H1 (cell line): ENCODE measurements at regions not wholly inside any gene's neighbourhood (a gene's known extent, or its start where the extent isn't known, plus 50 kb on each side); places are given as distances from the start of the nearest gene placed in this dataset.

Experiments
- CTCF ChIA-PET: fragments of 300-600 bp; sonication (Branson Sonifier 250); formaldehyde crosslinking; loops from one replicate; lab custom pipeline; 2021; ENCODE audit not compliant: partially characterized antibody; lab: Charles Lee
- POLR2A ChIA-PET: fragments of 300-600 bp; sonication (Branson Sonifier 250); formaldehyde crosslinking; loops from one replicate; lab custom pipeline; 2021; ENCODE audit warnings: inconsistent platforms; ENCODE audit not compliant: partially characterized antibody; lab: Charles Lee
- DNase-seq, 2 experiments: peaks; one replicate each; pipeline versions ENCODE4 v3.0.0 to v3.0.0-alpha.2; 2010 to 2022; ENCODE audit warnings: low spot score in 2 of 2, low read depth in 1 of 2, mixed read lengths in 1 of 2
- FAIRE-seq: peaks from 2 replicates; lab custom pipeline; 2011; peaks lifted over from hg19 to GRCh38; lab: Jason Lieb, UNC
- H2AFZ ChIP-seq: 2 replicates; pipeline ENCODE4 v1.8.1; 2012; ENCODE audit warnings: low read length, inconsistent platforms
- H2AK5ac ChIP-seq: 2 replicates; pipeline ENCODE4 v1.6.1; 2013; ENCODE audit warnings: low read depth, low read length
- H2BK120ac ChIP-seq: replicated peaks from 2 replicates; pipeline ENCODE3; 2013; ENCODE audit warnings: low read depth, low read length, inconsistent platforms
- H2BK12ac ChIP-seq: 2 replicates; pipeline ENCODE4 v1.6.1; 2013; ENCODE audit warnings: low read depth, low read length
- H2BK15ac ChIP-seq: 2 replicates; pipeline ENCODE4 v1.6.1; 2013; ENCODE audit warnings: low read length
- H2BK20ac ChIP-seq: 2 replicates; pipeline ENCODE4 v1.6.1; 2013; ENCODE audit warnings: low read length
- H2BK5ac ChIP-seq: 2 replicates; pipeline ENCODE4 v1.6.1; 2013; ENCODE audit warnings: low read depth, low read length
- H3K14ac ChIP-seq: 2 replicates; pipeline ENCODE4 v1.6.1; 2013; ENCODE audit warnings: inconsistent platforms; ENCODE audit not compliant: insufficient read length
- H3K18ac ChIP-seq: 2 replicates; pipeline ENCODE4 v1.6.1; 2013; ENCODE audit warnings: low read length; ENCODE audit errors: extremely low read depth
- H3K23ac ChIP-seq: 2 replicates; pipeline ENCODE4 v1.6.1; 2013; ENCODE audit warnings: inconsistent platforms; ENCODE audit not compliant: insufficient read length
- H3K23me2 ChIP-seq: 2 replicates; pipeline ENCODE4 v1.6.1; 2013; ENCODE audit warnings: low read depth, low read length
- H3K27ac ChIP-seq: 2 replicates; pipeline ENCODE4 v1.6.1; 2011; ENCODE audit warnings: low read depth, low read length, inconsistent platforms
- H3K27me3 ChIP-seq, 4 experiments: replicated peaks in 1 of 4; 1 replicate in 1 of 4; 2 replicates in 3 of 4; pipeline versions ENCODE4 v1.6.1 to v1.8.1; 2011 to 2013; ENCODE audit warnings: low read length in 3 of 4, mild to moderate bottlenecking in 3 of 4, inconsistent platforms in 2 of 4, mixed read lengths in 2 of 4, moderate library complexity in 1 of 4; ENCODE audit not compliant: control insufficient read depth in 3 of 4, insufficient read depth in 3 of 4; ENCODE audit errors: extremely low read depth in 1 of 4
- H3K36me3 ChIP-seq, 4 experiments: 2 replicates each; pipeline versions ENCODE4 v1.6.1 to v1.8.1; 2011 to 2013; ENCODE audit warnings: mild to moderate bottlenecking in 4 of 4, low read length in 3 of 4, moderate library complexity in 2 of 4, control low read depth in 1 of 4, inconsistent platforms in 1 of 4; ENCODE audit not compliant: insufficient read depth in 4 of 4, control insufficient read depth in 2 of 4
- H3K4ac ChIP-seq: replicated peaks from 2 replicates; pipeline ENCODE3; 2013; ENCODE audit warnings: low read length, low read depth, mixed read lengths, inconsistent platforms; ENCODE audit not compliant: insufficient read length
- H3K4me1 ChIP-seq, 4 experiments: replicated peaks in 1 of 4; 1 replicate in 1 of 4; 2 replicates in 3 of 4; pipeline versions ENCODE4 v1.6.1 to v1.8.1; 2011 to 2013; ENCODE audit warnings: low read length in 3 of 4, inconsistent platforms in 2 of 4, mixed read lengths in 1 of 4; ENCODE audit not compliant: insufficient read depth in 4 of 4, control insufficient read depth in 3 of 4
- H3K4me2 ChIP-seq, 2 experiments: 2 replicates each; pipeline versions ENCODE4 v1.6.1 to v1.8.1; 2011 to 2013; ENCODE audit warnings: low read depth in 2 of 2, low read length in 2 of 2, control low read depth in 1 of 2, inconsistent platforms in 1 of 2, mild to moderate bottlenecking in 1 of 2; ENCODE audit not compliant: insufficient read depth in 1 of 2
- H3K4me3 ChIP-seq, 4 experiments: fragments of 200-600, 300-600 bp in 1 of 4; sonication (generic), shearing (Covaris generic), sonication (Bioruptor Twin) in 1 of 4; 2 replicates each; pipeline versions ENCODE4 v1.5.1 to v1.8.1; 2011 to 2016; ENCODE audit warnings: low read length in 4 of 4, low read depth in 3 of 4, control low read depth in 2 of 4, inconsistent platforms in 2 of 4, mild to moderate bottlenecking in 2 of 4, mixed read lengths in 1 of 4, moderate library complexity in 1 of 4; ENCODE audit not compliant: insufficient read depth in 2 of 4; ENCODE audit errors: extremely low read depth in 1 of 4
- H3K56ac ChIP-seq: replicated peaks from 2 replicates; pipeline ENCODE3; 2013; ENCODE audit warnings: low read depth, mild to moderate bottlenecking, mixed read lengths, low read length, inconsistent platforms; ENCODE audit not compliant: insufficient read length
- H3K79me1 ChIP-seq: 2 replicates; pipeline ENCODE4 v1.6.1; 2013; ENCODE audit warnings: low read depth, low read length, control low read depth
- H3K79me2 ChIP-seq, 2 experiments: 2 replicates each; pipeline versions ENCODE4 v1.6.1 to v1.8.1; 2012 to 2013; ENCODE audit warnings: low read length in 2 of 2, mild to moderate bottlenecking in 2 of 2, inconsistent platforms in 1 of 2; ENCODE audit not compliant: insufficient read depth in 2 of 2, control insufficient read depth in 1 of 2
- H3K9ac ChIP-seq, 4 experiments: replicated peaks in 1 of 4; 1 replicate in 1 of 4; 2 replicates in 3 of 4; pipeline versions ENCODE4 v1.6.1 to v1.8.1; 2011 to 2013; ENCODE audit warnings: low read depth in 3 of 4, low read length in 3 of 4, control low read depth in 2 of 4, mild to moderate bottlenecking in 2 of 4, moderate library complexity in 2 of 4, inconsistent platforms in 1 of 4; ENCODE audit errors: extremely low read depth in 1 of 4
- H3K9me3 ChIP-seq, 2 experiments: 2 replicates each; pipeline versions ENCODE4 v1.6.1 to v1.8.1; 2012 to 2013; ENCODE audit warnings: mild to moderate bottlenecking in 2 of 2, moderate library complexity in 2 of 2, control low read depth in 1 of 2, inconsistent platforms in 1 of 2, low read depth in 1 of 2, low read length in 1 of 2, mixed read lengths in 1 of 2; ENCODE audit not compliant: insufficient read depth in 2 of 2
- H4K20me1 ChIP-seq, 2 experiments: replicated peaks in 1 of 2; 2 replicates each; pipeline versions ENCODE3 to v1.8.1; 2011 to 2013; ENCODE audit warnings: inconsistent platforms in 2 of 2, low read length in 2 of 2, mild to moderate bottlenecking in 1 of 2; ENCODE audit not compliant: insufficient read depth in 2 of 2, control insufficient read depth in 1 of 2
- H4K5ac ChIP-seq: 2 replicates; pipeline ENCODE4 v1.6.1; 2013; ENCODE audit warnings: low read length, low read depth, mixed read lengths, inconsistent platforms; ENCODE audit not compliant: insufficient read length
- H4K8ac ChIP-seq: 2 replicates; pipeline ENCODE4 v1.8.0; 2013; ENCODE audit warnings: mild to moderate bottlenecking, moderate library complexity, low read length, inconsistent platforms; ENCODE audit not compliant: insufficient read depth; ENCODE audit errors: extremely low read depth
- H4K91ac ChIP-seq: replicated peaks from 2 replicates; pipeline ENCODE3; 2013; ENCODE audit warnings: low read length, mixed read lengths, inconsistent platforms; ENCODE audit not compliant: insufficient read length
- CREB1 ChIP-seq: IDR thresholded peaks from 2 replicates; pipeline ENCODE4 v1.6.1; 2012; ENCODE audit warnings: inconsistent platforms
- HDAC2 ChIP-seq, 2 experiments: fragments of 300-600 bp in 1 of 2; sonication (generic) in 1 of 2; IDR thresholded peaks; 2 replicates each; pipeline ENCODE4 v1.6.1; 2011 to 2012; ENCODE audit warnings: low read depth in 2 of 2, low read length in 2 of 2, mild to moderate bottlenecking in 2 of 2, moderate library complexity in 2 of 2, borderline replicate concordance in 1 of 2, inconsistent platforms in 1 of 2
- HDAC6 ChIP-seq: IDR thresholded peaks from one replicate; pipeline ENCODE4 v1.7.1; 2012; ENCODE audit warnings: low read depth, mild to moderate bottlenecking, inconsistent platforms, low read length, moderate library complexity
- JUN ChIP-seq: IDR thresholded peaks from 2 replicates; pipeline ENCODE4 v1.6.1; 2011; ENCODE audit warnings: low read depth, mild to moderate bottlenecking, improper control_type of control experiment, low read length
- KDM4A ChIP-seq: IDR thresholded peaks from one replicate; pipeline ENCODE4 v1.7.1; 2012; ENCODE audit warnings: low read depth, mild to moderate bottlenecking, moderate library complexity, low read length, inconsistent platforms; ENCODE audit not compliant: severe bottlenecking
- KDM5A ChIP-seq: fragments of 200-600 bp; IDR thresholded peaks from 2 replicates; pipeline ENCODE4 v1.7.1; 2012; ENCODE audit warnings: mild to moderate bottlenecking, low read length, inconsistent platforms, mixed read lengths
- MAFK ChIP-seq: IDR thresholded peaks from 2 replicates; pipeline ENCODE4 v1.6.1; 2012; ENCODE audit warnings: low read depth, mild to moderate bottlenecking, improper control_type of control experiment, low read length
- NANOG ChIP-seq: IDR thresholded peaks from 2 replicates; pipeline ENCODE4 v1.6.1; 2011; ENCODE audit warnings: low read length, low read depth, mild to moderate bottlenecking, inconsistent platforms; ENCODE audit not compliant: insufficient read depth, poor library complexity, severe bottlenecking
- RAD21 ChIP-seq, 2 experiments: IDR thresholded peaks in 1 of 2; conservative IDR thresholded peaks in 1 of 2; 2 replicates each; pipeline ENCODE4 v1.6.1; 2011; ENCODE audit warnings: low read depth in 2 of 2, low read length in 2 of 2, improper control_type of control experiment in 1 of 2, inconsistent platforms in 1 of 2, mild to moderate bottlenecking in 1 of 2, moderate library complexity in 1 of 2
- SP2 ChIP-seq: IDR thresholded peaks from 2 replicates; pipeline ENCODE4 v1.6.1; 2012; ENCODE audit warnings: mild to moderate bottlenecking, low read length, inconsistent platforms
- SP4 ChIP-seq: IDR thresholded peaks from 2 replicates; pipeline ENCODE4 v1.6.1; 2012; ENCODE audit warnings: low read length, inconsistent platforms
- TAF1 ChIP-seq: IDR thresholded peaks from 2 replicates; pipeline ENCODE4 v1.6.1; 2011; ENCODE audit warnings: mild to moderate bottlenecking, low read depth, low read length
- WGBS, 2 experiments: shearing (Covaris generic) in 1 of 2; methylation state at CpG; one replicate each; pipeline versions ENCODE4 v1.1.6 to v1.1.7; 2013 to 2015; ENCODE audit warnings: low lambda C conversion rate in 2 of 2, mixed read lengths in 2 of 2, inconsistent platforms in 1 of 2, low coverage in 1 of 2, missing lambda C conversion rate in 1 of 2; ENCODE audit not compliant: insufficient replicate concordance in 2 of 2, insufficient coverage in 1 of 2, insufficient read length in 1 of 2; ENCODE audit errors: extremely low coverage in 1 of 2, missing lambda C conversion rate in 1 of 2; 5-methylcytosine and 5-hydroxymethylcytosine counted together
- TF ChIP-seq, protein P1 (sequence below): IDR thresholded peaks from 2 replicates; pipeline ENCODE4 v1.6.1; 2011; ENCODE audit warnings: low read length, improper control_type of control experiment

GRCh38 chr6:154673919-154674318 is 59.3 kb upstream of the SCAF8 start:
- POLR2A ChIA-PET = interaction anchor here (0.5 kb wide), 1 partner anchor 10 kb away, joined by 3 read pairs; no protein-coding TSS in a partner anchor
- Histone ChIP-seq H3K4ac (no peak overlapping the region), H4K20me1 (no peaks in the 10 kb centered on the region), H3K9ac (no peak overlapping the region), H2BK20ac (no peak overlapping the region), H3K18ac (no peak overlapping the region), H2BK120ac (no peak overlapping the region), H2BK15ac (no peak overlapping the region), H4K91ac (no peak overlapping the region), H2AFZ (no peak overlapping the region), H3K14ac (no peak overlapping the region), H2BK5ac (no peak overlapping the region), H3K27ac (no peak overlapping the region), H3K23me2 (no peaks in the 10 kb centered on the region), H2AK5ac (no peak overlapping the region), H3K23ac (no peak overlapping the region), H3K79me1 (no peaks in the 10 kb centered on the region), H3K27me3 (no peaks in the 10 kb centered on the region), H3K4me2 (no peak overlapping the region), H4K5ac (no peak overlapping the region), H3K79me2 (no peaks in the 10 kb centered on the region), H3K4me1 (no peaks in the 10 kb centered on the region), H3K9me3 (no peaks in the 10 kb centered on the region), H4K8ac (no peak overlapping the region), H2BK12ac (no peak overlapping the region), H3K4me3 (no peak overlapping the region), H3K56ac (no peak overlapping the region), H3K36me3 (no peaks in the 10 kb centered on the region)
- WGBS, 2 experiments = 97% methylated on average over 4 of the region's 4 CpGs; no CpG with 5 or more reads in 1 of the 2 experiments
- CTCF ChIA-PET = interaction anchor here (0.9 to 5.0 kb wide), 18 partner anchors 16 to 539 kb away, joined by 3 to 40 read pairs (median 6); no protein-coding TSS in a partner anchor
- FAIRE-seq (no peak), DNase-seq (no peak)
- TF ChIP-seq JUN (no peak), KDM4A (no peak), HDAC2 (IDR thresholded peaks at IDR 0.05; ENCODE audit: borderline replicate concordance in 1 of 2, low read depth in 2 of 2, low read length in 2 of 2) (no peak), CREB1 (no peak), TAF1 (no peak), SP4 (no peak), KDM5A (no peak), MAFK (no peak), HDAC6 (no peak), RAD21 (IDR thresholded peaks at IDR 0.05 in 1 of 2, conservative IDR thresholded peaks at IDR 0.05 in 1 of 2; ENCODE audit: low read depth in 2 of 2, low read length in 2 of 2) (no peak), NANOG (no peak), SP2 (no peak)
- TF ChIP-seq, protein P1, sequence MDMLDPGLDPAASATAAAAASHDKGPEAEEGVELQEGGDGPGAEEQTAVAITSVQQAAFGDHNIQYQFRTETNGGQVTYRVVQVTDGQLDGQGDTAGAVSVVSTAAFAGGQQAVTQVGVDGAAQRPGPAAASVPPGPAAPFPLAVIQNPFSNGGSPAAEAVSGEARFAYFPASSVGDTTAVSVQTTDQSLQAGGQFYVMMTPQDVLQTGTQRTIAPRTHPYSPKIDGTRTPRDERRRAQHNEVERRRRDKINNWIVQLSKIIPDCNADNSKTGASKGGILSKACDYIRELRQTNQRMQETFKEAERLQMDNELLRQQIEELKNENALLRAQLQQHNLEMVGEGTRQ = no peak
